A172 (cell line): ENCODE measurements at regions not wholly inside any gene's neighbourhood (a gene's known extent, or its start where the extent isn't known, plus 50 kb on each side); places are given as distances from the start of the nearest gene placed in this dataset.
"Not testable (repeated sequence)": the region's sequence is repeated elsewhere in the genome, so short reads cannot be mapped to it uniquely, and the experiment has no call there.

Experiments used
- DNase-seq: peaks from one replicate; pipeline ENCODE4 v3.0.0-alpha.2; 2015; ENCODE audit warnings: low spot score

DNA sequence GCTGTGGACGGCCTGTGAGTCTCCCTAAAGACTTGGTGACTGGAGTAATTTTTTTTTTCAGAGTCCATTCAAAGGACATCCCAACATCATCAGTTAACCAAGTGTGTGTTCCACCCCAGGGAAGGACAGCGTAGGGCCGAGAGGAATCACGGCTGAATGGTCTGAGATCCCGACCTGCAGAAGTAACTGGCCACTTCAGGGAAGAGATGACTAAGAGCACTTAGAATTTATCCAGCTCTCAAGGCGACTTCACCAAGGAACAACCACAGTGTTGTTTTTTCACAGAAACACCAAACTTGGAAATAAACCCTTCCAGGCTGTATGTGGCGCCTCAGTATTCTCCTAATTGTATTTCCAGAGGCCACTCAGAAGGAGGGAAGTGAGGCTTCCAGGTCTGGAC, 231.6 kb downstream of the FNDC1 start:
- DNase-seq, result no peak

DNA sequence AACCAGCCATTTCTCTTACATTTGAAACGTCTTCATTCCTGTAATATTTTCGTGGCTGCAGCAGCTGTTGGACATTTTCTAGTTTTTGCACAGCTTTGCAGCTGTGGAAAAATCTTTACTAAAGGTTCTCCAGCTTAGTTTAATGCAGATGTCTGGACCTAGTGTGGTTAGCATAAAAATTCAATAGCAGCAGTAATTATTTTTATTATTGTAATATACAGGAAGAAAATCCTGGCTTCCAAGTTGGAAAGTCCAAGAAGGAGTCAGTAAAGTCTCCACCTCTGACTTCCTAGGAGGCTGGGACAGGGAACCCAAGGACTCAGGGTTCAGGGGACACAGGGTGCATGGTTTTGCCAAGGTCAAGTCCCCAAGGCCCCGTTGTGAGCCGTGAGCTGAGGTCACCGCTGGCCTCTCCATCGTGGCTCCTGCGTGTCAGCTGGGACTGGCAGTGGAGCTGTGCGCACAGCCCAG, 230.6 kb downstream of the FNDC1 start:
- DNase-seq, result no peak

DNA sequence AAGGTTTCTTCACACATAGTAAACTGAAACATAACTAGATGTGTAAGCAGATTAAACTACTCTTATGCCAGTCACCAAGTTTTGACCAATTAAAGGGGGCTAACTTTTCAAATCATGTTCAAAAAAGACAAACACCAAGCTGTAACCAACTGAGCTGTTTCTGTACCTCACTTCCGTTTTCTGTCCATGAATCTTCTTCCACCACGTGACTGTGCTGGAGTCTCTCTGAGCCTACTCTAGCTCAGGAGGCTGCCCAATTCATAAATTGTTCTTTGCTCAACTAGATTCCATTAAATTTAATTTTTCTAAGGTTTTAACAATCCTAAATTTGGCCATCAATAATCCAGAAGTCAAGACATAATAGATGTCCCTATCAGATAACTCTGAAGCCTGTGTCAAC, 229.4 kb downstream of the FNDC1 start:
- no peak for DNase-seq

DNA sequence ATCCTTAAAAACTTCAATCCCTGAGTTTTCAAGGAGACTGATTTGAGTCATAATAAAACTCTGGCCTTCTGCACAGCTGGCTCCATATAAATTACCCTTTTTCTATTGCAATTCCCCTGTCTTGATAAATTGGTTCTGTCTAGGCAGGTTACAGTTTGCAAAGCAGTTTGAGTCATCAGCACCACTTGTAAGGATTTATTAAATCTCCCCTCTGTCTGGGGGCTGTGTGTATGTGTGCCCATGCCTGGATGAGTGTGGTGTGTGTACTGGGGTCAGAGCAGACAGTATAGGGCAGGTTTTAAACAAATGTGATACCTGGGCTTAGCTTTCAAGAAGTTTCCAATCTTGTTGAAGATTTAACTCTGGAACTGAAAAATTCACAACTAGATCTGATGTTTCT, 228.6 kb downstream of the FNDC1 start:
- no peak for DNase-seq

DNA sequence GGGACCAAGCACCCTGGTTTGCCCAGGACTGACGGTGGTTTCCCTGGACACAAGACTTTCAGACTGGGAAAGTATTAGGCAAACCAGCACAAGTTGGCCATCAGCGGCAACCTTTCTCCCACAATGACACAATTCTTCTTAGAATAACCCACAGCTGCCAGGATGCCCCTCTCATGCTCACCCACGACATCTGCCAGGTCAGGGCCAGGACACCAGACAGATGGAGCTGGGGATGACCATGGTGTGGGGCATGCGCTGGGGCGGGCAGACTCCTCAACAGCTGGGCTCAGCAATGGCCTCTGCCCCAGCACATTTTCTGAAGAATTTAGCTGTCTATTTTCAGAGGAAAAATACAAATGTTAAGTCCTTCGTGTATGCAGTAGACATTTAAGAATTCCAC, 226.4 kb downstream of the FNDC1 start:
- no peak for DNase-seq

DNA sequence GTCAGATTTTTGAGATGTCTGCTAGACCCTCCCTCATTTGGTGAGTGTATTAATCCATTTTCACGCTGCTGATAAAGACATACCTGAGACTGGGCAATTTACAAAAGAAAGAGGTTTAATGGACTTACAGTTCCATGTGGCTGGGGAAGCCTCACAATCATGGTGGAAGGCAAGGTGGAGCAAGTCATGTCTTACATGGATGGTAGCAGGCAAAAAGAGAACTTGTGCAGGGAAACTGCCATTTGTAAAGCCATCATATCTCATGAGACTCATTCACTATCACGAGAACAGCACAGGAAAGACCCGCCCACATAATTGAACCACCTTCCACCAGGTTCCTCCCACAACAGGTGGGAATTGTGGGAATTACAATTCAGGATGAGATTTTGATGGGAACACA, 223.5 kb downstream of the FNDC1 start:
- not testable (repeated sequence) for DNase-seq

DNA sequence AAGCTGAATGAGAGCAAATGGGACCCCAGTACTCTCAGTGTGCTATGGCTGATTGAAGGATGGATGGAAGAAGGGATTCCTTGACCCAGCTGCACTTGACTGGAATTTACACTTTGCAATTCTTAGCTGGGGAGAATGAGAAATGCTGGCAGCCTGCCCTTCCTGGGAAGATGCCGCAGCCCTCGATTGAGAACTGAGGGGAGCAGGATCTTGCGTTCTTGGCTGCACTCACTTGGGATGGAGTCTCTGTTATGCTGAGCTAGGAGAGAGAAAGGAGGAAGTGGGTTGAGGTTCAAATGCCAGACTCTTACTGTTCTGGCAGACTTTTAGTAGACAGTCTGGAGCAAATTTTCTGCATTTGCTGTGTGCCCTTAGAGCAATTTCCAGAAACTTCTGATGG, 221.2 kb downstream of the FNDC1 start:
- DNase-seq, result no peak

DNA sequence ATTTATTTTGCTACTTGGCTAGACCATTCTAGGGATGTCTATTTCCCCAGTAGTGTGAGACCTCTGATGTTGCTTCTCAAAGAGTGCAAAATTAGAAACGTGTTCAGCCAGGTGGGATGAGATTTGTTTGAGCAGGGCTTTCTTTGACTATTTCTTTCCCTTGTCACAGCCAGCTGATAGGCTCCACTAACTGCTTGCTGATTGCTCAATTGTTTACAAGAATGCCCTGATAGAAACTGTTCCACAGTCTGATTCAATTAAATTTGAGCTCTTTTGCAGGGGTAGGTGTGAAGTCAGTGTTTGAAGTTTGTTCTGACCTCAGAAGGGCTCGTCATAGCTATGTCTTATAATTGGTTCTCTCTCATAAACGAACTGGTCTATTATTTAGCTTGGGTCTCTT, 220.5 kb downstream of the FNDC1 start:
- DNase-seq, result no peak

DNA sequence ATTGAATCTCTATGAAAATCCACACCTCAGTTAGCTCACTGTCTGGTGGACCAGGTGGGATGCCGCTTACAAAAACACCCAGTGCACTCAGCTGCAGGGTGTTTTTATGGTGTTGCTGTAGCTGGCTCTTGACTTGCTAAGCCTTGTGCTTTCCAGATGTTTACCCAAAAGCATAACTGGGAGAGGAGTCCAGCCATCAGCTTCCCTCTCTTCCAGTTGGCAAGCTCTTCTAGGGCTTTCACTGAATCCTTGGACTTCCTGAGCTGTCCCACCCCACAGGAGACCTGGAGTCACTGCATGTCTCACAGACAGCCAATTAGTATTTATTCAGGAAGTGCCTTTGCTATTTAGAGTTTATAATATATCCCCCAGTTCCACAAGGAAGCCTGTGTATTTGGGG, 210.9 kb downstream of the FNDC1 start:
- DNase-seq, result no peak

DNA sequence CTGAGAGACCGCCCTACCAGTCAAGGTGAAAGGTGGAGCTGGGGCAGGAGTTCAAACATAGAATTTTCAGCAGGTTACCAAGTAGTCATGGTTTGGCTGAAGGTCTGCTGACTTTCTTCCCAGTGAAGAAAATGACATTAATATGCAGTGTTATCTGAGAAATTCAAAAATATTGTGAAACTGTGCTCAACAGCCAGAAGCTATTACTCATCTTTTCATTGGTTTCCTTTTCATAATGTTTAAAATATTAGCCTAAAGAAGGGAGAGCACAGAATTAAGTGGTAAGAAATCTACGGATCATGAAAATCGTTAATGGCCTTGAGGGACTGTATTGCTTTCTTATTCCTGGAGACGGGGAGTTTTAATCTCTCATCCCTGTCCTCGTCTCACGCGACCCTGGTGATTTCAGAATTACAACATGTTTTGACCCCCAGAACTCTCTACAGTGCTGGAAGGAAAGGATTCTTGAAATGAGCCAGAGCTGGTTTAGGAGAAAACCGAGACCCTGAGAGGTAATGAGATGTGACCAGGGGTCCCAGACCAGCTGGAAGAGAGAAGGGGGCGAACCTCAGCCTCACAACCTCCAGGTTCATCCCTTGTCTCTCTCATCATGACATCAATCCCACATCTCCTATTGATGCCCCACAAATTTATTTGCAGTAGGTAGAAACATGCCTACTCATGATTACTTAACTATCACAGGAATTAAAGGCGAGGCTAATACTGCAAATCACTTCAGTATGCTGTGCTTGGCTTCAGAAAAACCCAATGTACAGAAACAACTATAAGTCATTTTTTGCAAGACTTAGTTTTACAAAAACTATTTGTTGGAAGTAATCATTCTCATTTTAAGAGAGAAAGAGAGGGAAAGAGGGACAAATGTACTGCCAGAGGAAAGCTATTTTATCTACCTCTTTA, 209.5 kb downstream of the FNDC1 start:
- DNase-seq, result no peak

DNA sequence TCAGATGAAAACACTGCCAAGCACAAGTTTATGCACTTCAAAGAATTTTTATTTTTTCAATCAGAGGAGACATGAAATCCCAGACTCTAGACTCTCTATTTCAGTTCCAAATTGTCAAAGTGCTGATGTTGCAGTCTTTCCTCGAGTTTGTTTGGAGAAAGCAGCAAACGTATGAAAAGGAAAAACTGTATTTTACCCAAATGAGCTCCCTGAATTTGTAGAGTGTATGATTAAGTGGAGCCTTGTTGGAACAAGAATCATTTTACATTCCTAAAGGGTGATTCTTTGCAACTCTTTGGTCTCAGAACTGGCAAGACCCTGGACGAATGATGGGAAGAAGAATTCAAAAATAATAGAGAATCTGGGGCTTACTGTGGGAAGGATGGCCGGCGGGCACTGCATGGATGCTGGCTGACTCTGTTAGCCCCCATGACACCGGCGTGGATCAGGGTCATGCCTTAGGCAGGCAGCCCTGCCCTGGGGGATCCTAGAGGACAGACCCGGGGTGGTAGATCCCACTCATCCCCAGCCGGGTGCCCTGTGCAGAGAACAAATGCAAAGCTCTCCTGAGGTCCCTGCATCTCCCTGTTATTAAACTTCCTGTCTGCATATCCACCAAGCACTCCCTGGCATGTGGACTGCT, 207.4 kb downstream of the FNDC1 start:
- DNase-seq, result no peak

DNA sequence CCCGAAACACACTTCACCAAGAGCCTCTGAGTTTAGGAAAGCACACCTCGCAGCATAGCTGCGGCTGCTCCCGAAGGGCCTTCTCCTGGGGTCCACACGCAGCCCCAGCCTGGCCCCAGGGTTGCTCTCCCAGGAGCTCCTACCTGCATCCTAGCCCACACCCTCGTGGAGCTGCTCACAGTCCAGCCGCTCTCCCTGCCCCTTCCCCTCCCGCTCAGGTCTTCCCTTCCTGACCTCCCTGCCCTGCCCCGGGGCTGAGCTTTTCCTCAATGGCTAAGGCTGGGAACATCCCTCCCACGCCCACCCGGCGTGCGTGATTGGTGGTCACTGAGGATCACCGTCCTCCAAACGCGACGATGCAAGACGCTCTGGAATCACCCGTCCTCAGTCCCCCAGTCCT, 205.8 kb downstream of the FNDC1 start:
- no peak for DNase-seq

DNA sequence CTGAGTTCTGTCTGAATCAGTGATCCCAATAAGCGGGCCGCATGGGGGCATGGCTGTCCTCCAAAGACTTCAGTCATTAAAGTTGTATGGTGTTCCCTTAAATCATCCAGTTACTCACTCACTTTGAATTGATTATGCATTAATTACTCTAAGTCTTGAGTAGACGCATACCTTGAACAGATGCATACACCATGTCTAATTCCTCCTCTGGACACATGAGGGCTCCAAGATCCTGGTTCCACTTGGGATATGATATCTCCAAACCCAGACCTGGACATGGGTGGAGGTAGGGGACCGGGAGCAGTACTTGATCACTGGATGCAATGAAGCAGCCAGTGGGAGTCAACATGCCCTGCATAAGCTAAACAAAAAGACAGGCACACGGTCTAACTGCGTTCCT, 204.5 kb downstream of the FNDC1 start:
- DNase-seq, result no peak

DNA sequence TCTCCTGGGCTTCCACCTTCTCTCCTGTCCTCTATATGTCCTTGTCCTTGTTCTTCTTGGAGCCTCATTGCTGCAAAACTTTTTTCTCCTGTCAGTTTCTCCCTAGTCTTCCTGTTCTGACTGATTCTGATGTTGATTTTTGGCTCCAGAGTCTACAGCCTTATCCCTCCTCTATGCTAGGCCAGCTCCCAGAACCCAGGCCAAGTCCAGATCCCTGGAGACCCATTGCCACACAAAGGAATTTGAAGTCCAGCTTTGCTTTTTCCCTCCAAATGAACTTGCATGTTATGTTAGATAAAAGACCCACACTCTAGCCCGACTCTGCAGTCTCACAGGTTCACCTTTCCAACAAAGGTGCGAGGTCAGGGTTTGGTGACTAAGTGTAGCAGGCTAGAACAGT, 203.1 kb downstream of the FNDC1 start:
- DNase-seq, result no peak

DNA sequence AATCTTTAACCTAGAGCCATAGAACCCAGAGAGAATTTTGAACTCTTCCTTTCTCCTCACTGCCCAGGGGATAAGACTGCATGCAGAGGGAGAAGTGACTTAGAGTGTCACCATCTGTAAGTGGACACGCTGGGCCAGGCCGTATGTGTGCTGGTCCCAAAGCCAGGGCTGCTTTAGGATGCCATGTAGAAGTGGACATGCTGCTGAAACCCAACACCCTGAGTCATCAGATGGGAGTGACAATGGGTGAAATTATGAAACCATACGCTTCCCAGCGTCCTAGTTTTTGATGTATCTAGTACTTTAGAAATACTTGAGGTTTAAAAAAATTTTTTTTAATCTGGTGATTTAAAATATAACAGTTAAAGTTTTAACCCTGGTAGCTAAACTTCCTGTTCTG, 191.1 kb downstream of the FNDC1 start:
- no peak for DNase-seq

DNA sequence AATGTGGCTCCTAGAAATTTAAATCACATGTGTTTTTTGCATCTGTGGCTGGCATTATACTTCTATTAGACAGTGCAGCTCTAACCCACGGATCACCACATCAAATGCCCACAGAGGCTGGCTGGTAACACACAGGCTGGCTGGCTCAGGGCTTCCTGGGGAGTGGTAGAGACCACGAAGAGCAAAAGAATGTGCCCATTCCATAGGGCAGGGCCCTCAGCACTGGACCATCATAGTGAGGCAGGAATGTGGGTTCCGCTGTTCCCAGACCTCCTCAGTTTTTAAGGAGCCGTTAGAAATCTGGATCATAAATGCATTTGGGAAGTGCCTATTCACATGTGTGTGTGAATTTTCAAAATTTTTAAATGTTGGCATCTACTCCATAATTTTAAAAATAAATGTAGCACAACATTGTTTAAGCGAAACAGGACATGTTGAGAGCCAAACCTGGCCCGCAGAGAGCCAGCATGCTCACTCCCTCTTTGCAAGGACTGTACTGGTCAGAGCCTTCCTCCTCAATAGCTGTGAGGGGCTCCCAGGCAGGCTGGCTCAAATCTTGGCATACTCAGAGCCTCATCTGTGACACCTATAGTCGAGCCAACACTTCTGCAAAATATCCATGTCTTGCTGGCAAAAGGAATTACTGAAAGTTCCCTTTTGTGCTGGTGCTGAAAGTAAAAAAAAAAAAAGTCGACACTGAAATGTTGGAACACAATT, 190.5 kb downstream of the FNDC1 start:
- no peak for DNase-seq

DNA sequence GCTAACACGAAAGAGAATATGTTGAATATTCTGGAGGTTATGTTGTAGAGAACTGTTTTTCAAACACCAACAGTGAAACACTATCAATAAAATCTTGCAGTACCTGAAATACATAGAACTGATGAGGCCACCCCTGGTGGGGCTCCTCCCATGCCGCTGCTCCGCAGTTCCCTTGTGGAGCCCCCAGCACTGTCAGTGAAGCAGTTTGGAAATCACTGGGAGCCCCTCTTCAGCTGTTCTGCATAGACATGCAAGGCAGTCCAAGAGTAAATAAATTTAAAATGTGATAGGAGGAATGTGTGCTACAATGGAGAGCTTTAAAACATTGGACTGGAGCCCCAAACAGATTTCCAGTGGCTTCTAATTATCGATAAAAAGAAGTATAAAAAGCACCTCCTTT, 189.4 kb downstream of the FNDC1 start:
- DNase-seq, result no peak

DNA sequence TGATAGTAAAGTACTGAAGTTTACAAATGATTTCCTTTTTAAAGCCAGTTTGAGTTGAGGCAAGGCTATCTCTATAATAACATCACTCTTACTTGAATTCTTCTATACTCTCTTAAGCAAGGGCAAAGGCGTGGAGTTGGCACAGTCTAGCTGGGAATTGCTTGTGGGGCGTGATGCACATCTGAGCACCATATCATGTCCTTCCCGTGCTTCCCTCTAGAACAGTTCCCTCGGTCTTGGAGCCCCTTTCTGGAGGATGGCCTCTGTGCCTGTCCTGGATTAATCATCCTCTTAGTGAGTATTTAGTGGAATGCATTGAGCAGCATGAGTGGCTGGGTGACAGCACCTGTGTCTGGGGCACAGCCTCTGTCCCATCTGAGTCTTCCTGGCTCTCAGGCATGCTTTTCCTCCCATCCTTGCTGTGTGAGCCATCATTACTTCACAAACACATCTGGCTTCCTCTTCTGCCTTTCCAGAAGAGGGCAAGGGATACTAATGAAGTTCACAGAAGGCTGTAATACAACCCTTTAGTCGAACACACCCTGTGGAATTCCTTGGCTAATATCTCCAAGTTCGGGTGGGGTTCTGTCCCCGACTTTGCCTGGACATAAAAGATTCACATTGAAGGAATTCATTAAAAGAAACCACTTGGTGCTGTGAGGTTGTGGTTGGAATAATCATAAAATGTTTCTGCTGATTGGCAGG, 188.2 kb downstream of the FNDC1 start:
- no peak for DNase-seq

DNA sequence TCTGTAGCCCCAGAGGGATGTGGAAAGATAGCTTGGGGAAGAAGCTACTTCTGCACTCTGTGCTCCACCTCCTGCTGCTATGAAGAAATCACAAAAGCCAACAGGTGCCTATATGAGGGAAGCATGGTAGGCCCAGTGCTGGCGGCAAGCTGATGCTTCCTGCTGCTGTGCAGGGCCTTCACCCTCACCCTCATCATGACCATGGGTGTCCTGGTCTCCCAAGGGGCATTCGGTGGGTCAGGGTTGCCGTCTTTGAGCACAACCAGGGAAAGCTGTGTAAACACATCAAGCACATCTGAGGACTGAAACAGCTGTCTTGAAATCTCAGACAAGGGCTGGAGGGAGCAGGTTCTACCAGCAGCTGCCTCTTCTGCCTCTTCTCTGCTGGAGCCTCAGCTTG, 184.0 kb downstream of the FNDC1 start:
- DNase-seq, result no peak

DNA sequence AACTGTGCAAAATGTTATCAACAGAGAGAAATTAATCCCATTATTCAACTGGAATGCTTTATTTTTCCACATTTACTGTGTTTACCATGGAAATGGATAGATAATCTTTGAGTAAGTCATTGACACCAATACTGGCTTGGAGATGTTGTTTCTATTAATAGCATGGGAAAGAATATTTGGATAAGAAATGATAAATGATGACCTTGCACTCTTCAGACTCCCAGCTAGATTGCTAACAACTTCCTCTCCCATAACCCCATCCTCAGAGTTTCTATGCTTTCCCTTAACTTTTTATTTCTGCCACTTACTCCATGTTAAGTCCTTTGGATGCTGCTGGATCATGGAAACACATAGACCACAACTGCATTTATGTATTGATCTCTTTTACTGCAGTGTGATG, 182.5 kb downstream of the FNDC1 start:
- DNase-seq, result no peak

DNA sequence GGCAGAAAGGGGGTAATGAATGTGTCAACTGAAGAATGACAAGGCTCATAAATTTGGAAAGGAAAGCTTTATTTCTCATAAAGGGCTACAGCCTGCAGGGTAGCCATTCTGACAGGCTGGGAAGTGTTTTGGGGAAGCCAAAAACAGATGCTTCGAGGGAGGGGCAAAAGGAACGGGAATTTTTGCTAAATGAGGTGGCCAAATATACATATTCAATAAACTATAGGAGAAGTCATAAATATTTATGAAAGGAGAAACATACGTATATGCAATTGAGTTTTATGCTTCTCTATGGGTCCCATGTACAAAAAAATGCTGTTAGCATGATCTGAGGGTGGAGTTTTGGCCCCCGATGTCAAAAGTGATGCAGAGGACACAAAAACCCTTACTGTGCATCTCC, 180.7 kb downstream of the FNDC1 start:
- DNase-seq, result no peak

DNA sequence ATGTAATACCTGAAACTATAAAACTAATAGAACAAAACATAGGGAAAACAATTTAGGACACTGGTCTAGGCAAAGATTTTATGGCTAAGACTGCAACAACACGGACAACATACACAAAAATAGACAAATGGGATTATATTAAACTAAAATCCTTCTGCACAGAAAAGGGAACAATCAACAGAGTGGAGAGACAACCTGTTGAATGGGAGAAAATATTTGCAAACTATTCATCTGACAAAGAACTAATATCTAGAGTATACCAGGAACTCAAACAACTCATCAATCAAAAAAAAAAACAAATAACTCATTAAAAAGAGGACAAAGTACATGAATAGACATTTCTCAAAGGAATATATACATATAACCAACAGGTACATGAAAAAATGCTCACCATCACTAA, 174.5 kb downstream of the FNDC1 start:
- no peak for DNase-seq
